A549 (cell line): ENCODE measurements at regions not wholly inside any gene's neighbourhood (a gene's known extent, or its start where the extent isn't known, plus 50 kb on each side); places are given as distances from the start of the nearest gene placed in this dataset.

Experiments
- ATAC-seq, 2 experiments: fragments of 200-7000 bp in 1 of 2; fragments of >200 bp in 1 of 2; cut with Nextera tagmentation in 1 of 2; cut with Tn5 transposase in 1 of 2; 3 replicates each; pipeline versions ENCODE4 v1.8.0 to v1.9.1; 2018 to 2020; ENCODE audit warnings: mild to moderate bottlenecking in 1 of 2, moderate library complexity in 1 of 2
- CTCF ChIA-PET: fragments of 300-600 bp; sonication (Branson Sonifier 250); formaldehyde crosslinking; extraction: SDS; loops from one replicate; lab custom pipeline; 2021; ENCODE audit warnings: antibody characterized with exemption, inconsistent platforms; lab: Yijun Ruan, JAX
- POLR2A ChIA-PET: fragments of 350-600 bp; formaldehyde crosslinking; extraction: SDS; loops from one replicate; lab custom pipeline; 2021; ENCODE audit warnings: antibody characterized with exemption, inconsistent platforms; lab: Yijun Ruan, JAX
- DNase-seq, 2 experiments: peaks; one replicate each; pipeline versions ENCODE4 v3.0.0 to v3.0.0-alpha.2; 2011 to 2016; ENCODE audit warnings: low read depth in 1 of 2, low spot score in 1 of 2
- FAIRE-seq: peaks from 2 replicates; lab custom pipeline; 2011; peaks lifted over from hg19 to GRCh38; lab: Jason Lieb, UNC
- H3K27ac ChIP-seq, 2 experiments: fragments of >200 bp; sonication (Bioruptor Twin); formaldehyde crosslinking; 3 replicates each; pipeline ENCODE4 v1.5.1; 2016 to 2017
- H3K4me1 ChIP-seq: fragments of >200 bp; sonication (Bioruptor Twin); formaldehyde crosslinking; 3 replicates; pipeline ENCODE4 v1.6.1; 2016
- H3K4me2 ChIP-seq: fragments of >200 bp; sonication (Bioruptor Twin); formaldehyde crosslinking; 3 replicates; pipeline ENCODE4 v1.6.1; 2016
- H3K4me3 ChIP-seq: fragments of >200 bp; sonication (Bioruptor Twin); formaldehyde crosslinking; 3 replicates; pipeline ENCODE4 v1.5.1; 2016
- H3K9me3 ChIP-seq: fragments of >200 bp; sonication (Bioruptor Twin); formaldehyde crosslinking; 3 replicates; pipeline ENCODE4 v1.6.1; 2016
- CBX2 ChIP-seq: fragments of 200-600 bp; sonication (generic); IDR thresholded peaks from 2 replicates; pipeline ENCODE4 v1.6.1; 2016; ENCODE audit warnings: low read depth, mild to moderate bottlenecking, borderline replicate concordance
- CHD2 ChIP-seq: fragments of 150-350 bp; IDR thresholded peaks from 2 replicates; pipeline ENCODE4 v1.6.1; 2014; ENCODE audit warnings: low read length; ENCODE audit not compliant: partially characterized antibody
- EHF ChIP-seq: fragments of 250-450 bp; sonication (Bioruptor Pico); IDR thresholded peaks from 2 replicates; pipeline ENCODE4 v1.5.0; 2020; ENCODE audit warnings: mild to moderate bottlenecking
- EHMT2 ChIP-seq: fragments of 200-600 bp; sonication (generic); IDR thresholded peaks from 2 replicates; pipeline ENCODE4 v1.6.1; 2016; ENCODE audit warnings: antibody characterized with exemption, low read depth, mild to moderate bottlenecking, moderate library complexity
- FOSB ChIP-seq: fragments of 250-450 bp; sonication (Bioruptor Pico); IDR thresholded peaks from 2 replicates; pipeline ENCODE4 v1.5.0; 2020; ENCODE audit warnings: mild to moderate bottlenecking, moderate library complexity
- FOSL2 ChIP-seq, 2 experiments: fragments of 450-650 bp in 1 of 2; fragments of >200 bp in 1 of 2; sonication (Bioruptor Twin) in 1 of 2; formaldehyde crosslinking; IDR thresholded peaks; 2 replicates each; pipeline versions ENCODE4 v1.5.0 to v1.6.1; 2016 to 2020; ENCODE audit warnings: mild to moderate bottlenecking in 1 of 2, moderate library complexity in 1 of 2
- FOXS1 ChIP-seq: fragments of 250-450 bp; sonication (Bioruptor Pico); IDR thresholded peaks from 2 replicates; pipeline ENCODE4 v1.5.0; 2020; ENCODE audit warnings: mild to moderate bottlenecking, moderate library complexity
- GATA3 ChIP-seq: IDR thresholded peaks from 2 replicates; pipeline ENCODE4 v1.6.1; 2012; ENCODE audit warnings: borderline replicate concordance
- HDAC2 ChIP-seq: fragments of 200-600 bp; sonication (generic); IDR thresholded peaks from 2 replicates; pipeline ENCODE4 v1.6.1; 2016
- HOXB5 ChIP-seq: fragments of 250-450 bp; sonication (Bioruptor Pico); IDR thresholded peaks from 2 replicates; pipeline ENCODE4 v1.5.0; 2020; ENCODE audit warnings: mild to moderate bottlenecking, moderate library complexity
- JUN ChIP-seq, 2 experiments: fragments of >200 bp; sonication (Bioruptor Twin); formaldehyde crosslinking; IDR thresholded peaks; 2 replicates in 1 of 2; 3 replicates in 1 of 2; pipeline ENCODE4 v1.6.1; 2016 to 2017
- JUNB ChIP-seq: fragments of >200 bp; sonication (Bioruptor Twin); formaldehyde crosslinking; IDR thresholded peaks from 2 replicates; pipeline ENCODE4 v1.6.1; 2016
- MAFK ChIP-seq: fragments of 450-650 bp; IDR thresholded peaks from 2 replicates; pipeline ENCODE4 v1.6.1; 2014; ENCODE audit not compliant: partially characterized antibody
- MAZ ChIP-seq: fragments of 150-350 bp; IDR thresholded peaks from 2 replicates; pipeline ENCODE4 v1.6.1; 2014; ENCODE audit warnings: antibody characterized with exemption, low read depth, low read length, borderline replicate concordance
- MYC ChIP-seq: IDR thresholded peaks from 2 replicates; pipeline ENCODE4 v1.6.1; 2012; ENCODE audit warnings: mild to moderate bottlenecking, inconsistent platforms, low read length, improper control_type of control experiment, borderline replicate concordance
- PHF8 ChIP-seq: fragments of 200-600 bp; sonication (generic); IDR thresholded peaks from 2 replicates; pipeline ENCODE4 v1.6.1; 2016; ENCODE audit warnings: low read depth, mild to moderate bottlenecking, antibody characterized with exemption, moderate library complexity, borderline replicate concordance
- POLR2A ChIP-seq: IDR thresholded peaks from 2 replicates; pipeline ENCODE4 v1.6.1; 2012; ENCODE audit warnings: mild to moderate bottlenecking, low read length
- SMC3 ChIP-seq: fragments of >200 bp; sonication (Bioruptor Twin); formaldehyde crosslinking; IDR thresholded peaks from 3 replicates; pipeline ENCODE4 v1.6.1; 2018; ENCODE audit warnings: inconsistent platforms
- SREBF2 ChIP-seq: fragments of 450-650 bp; IDR thresholded peaks from 2 replicates; pipeline ENCODE4 v1.6.1; 2014; ENCODE audit warnings: mild to moderate bottlenecking, moderate library complexity
- TP53 ChIP-seq: fragments of 250-450 bp; sonication (Bioruptor Pico); IDR thresholded peaks from 2 replicates; pipeline ENCODE4 v1.5.0; 2021; ENCODE audit warnings: mild to moderate bottlenecking, moderate library complexity
- WGBS: methylation state at CpG from one replicate; pipeline ENCODE4 v1.1.6; 2017; ENCODE audit errors: missing lambda C conversion rate; 5-methylcytosine and 5-hydroxymethylcytosine counted together
- TF ChIP-seq, protein P1 (sequence below): fragments of 150-350 bp; IDR thresholded peaks from 2 replicates; pipeline ENCODE4 v1.6.1; 2014; ENCODE audit warnings: low read depth, mild to moderate bottlenecking, low read length
- TF ChIP-seq, protein P2 (sequence below): fragments of 200-600 bp; sonication (generic); IDR thresholded peaks from 2 replicates; pipeline ENCODE4 v1.6.1; 2016; ENCODE audit warnings: antibody characterized with exemption, mild to moderate bottlenecking, moderate library complexity
- TF ChIP-seq, protein P3 (sequence below): IDR thresholded peaks from 2 replicates; pipeline ENCODE4 v1.6.1; 2012
- TF ChIP-seq, protein P4 (sequence below): fragments of 250-450 bp; sonication (Bioruptor Pico); IDR thresholded peaks from 2 replicates; pipeline ENCODE4 v1.5.0; 2020; ENCODE audit warnings: low read depth, mild to moderate bottlenecking, moderate library complexity
- TF ChIP-seq, protein P5 (sequence below): fragments of >200 bp; sonication (Bioruptor Twin); formaldehyde crosslinking; IDR thresholded peaks from 2 replicates; pipeline ENCODE4 v1.6.1; 2016
- TF ChIP-seq, protein P6 (sequence below): fragments of 250-450 bp; sonication (Bioruptor Pico); IDR thresholded peaks from 2 replicates; pipeline ENCODE4 v1.5.0; 2021; ENCODE audit warnings: mild to moderate bottlenecking, moderate library complexity, borderline replicate concordance

DNA sequence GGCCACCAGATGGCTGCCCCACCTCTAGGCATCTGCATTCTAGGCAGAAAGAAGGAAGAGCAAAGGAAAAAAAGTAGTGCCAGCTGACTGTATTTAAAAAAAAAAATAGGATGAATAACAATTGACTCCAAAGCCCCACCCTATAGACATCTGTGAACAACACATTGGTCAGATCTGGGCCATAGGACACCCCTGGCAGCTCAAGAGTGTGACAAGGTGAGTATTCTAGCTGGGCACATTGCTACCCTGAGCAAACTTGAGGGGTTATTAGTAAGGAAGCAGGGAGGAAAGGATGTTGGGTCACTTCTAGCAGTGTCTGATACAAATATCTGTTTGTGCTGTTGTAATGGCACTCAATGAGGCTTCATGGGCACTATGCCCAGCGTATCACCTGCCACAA lies 58.6 kb upstream of the NPAS2 start:
- no peak for DNase-seq
- TF ChIP-seq, protein P1, sequence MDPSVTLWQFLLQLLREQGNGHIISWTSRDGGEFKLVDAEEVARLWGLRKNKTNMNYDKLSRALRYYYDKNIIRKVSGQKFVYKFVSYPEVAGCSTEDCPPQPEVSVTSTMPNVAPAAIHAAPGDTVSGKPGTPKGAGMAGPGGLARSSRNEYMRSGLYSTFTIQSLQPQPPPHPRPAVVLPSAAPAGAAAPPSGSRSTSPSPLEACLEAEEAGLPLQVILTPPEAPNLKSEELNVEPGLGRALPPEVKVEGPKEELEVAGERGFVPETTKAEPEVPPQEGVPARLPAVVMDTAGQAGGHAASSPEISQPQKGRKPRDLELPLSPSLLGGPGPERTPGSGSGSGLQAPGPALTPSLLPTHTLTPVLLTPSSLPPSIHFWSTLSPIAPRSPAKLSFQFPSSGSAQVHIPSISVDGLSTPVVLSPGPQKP = no peak
- TF ChIP-seq MYC (no peak), POLR2A (no peak), HDAC2 (no peak), GATA3 (no peak), FOSB (CRISPR knock-in tag) (no peak), SREBF2 (no peak), FOXS1 (CRISPR knock-in tag) (no peak), EHF (CRISPR knock-in tag) (no peak), JUN (IDR thresholded peaks at IDR 0.05) (no peak), TP53 (CRISPR knock-in tag) (no peak), MAZ (no peak), FOSL2 (IDR thresholded peaks at IDR 0.05) (no peak), FOSL2 (CRISPR knock-in tag; IDR thresholded peaks at IDR 0.05) (no peak), SMC3 (no peak)
- TF ChIP-seq, protein P2, sequence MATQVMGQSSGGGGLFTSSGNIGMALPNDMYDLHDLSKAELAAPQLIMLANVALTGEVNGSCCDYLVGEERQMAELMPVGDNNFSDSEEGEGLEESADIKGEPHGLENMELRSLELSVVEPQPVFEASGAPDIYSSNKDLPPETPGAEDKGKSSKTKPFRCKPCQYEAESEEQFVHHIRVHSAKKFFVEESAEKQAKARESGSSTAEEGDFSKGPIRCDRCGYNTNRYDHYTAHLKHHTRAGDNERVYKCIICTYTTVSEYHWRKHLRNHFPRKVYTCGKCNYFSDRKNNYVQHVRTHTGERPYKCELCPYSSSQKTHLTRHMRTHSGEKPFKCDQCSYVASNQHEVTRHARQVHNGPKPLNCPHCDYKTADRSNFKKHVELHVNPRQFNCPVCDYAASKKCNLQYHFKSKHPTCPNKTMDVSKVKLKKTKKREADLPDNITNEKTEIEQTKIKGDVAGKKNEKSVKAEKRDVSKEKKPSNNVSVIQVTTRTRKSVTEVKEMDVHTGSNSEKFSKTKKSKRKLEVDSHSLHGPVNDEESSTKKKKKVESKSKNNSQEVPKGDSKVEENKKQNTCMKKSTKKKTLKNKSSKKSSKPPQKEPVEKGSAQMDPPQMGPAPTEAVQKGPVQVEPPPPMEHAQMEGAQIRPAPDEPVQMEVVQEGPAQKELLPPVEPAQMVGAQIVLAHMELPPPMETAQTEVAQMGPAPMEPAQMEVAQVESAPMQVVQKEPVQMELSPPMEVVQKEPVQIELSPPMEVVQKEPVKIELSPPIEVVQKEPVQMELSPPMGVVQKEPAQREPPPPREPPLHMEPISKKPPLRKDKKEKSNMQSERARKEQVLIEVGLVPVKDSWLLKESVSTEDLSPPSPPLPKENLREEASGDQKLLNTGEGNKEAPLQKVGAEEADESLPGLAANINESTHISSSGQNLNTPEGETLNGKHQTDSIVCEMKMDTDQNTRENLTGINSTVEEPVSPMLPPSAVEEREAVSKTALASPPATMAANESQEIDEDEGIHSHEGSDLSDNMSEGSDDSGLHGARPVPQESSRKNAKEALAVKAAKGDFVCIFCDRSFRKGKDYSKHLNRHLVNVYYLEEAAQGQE = no peak
- TF ChIP-seq, protein P3, sequence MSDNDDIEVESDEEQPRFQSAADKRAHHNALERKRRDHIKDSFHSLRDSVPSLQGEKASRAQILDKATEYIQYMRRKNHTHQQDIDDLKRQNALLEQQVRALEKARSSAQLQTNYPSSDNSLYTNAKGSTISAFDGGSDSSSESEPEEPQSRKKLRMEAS = no peak
- TF ChIP-seq, protein P4, sequence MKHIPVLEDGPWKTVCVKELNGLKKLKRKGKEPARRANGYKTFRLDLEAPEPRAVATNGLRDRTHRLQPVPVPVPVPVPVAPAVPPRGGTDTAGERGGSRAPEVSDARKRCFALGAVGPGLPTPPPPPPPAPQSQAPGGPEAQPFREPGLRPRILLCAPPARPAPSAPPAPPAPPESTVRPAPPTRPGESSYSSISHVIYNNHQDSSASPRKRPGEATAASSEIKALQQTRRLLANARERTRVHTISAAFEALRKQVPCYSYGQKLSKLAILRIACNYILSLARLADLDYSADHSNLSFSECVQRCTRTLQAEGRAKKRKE (CRISPR knock-in tag) = no peak
- ATAC-seq = no peak
- ChIA-PET CTCF (interaction anchor here (1.6 kb wide), 1 partner anchor 151 kb away, joined by 9 read pairs; no protein-coding TSS in a partner anchor), POLR2A (interaction anchor here (0.6 kb wide), 1 partner anchor 26 kb away, joined by 5 read pairs; no protein-coding TSS in a partner anchor)
- Histone ChIP-seq H3K9me3 (0 out of 3 replicates have a peak, but pooled peaks cover 6% of the 10 kb centered on the region), H3K27ac (no peak overlapping the region), H3K4me1 (peaks cover 18% of the 10 kb centered on the region), H3K4me2 (no peak overlapping the region), H3K4me3 (no peak overlapping the region)
- 87% methylated on average over 1 of the region's 1 CpG for whole genome bisulfite sequencing
- no peak for FAIRE-seq

DNA sequence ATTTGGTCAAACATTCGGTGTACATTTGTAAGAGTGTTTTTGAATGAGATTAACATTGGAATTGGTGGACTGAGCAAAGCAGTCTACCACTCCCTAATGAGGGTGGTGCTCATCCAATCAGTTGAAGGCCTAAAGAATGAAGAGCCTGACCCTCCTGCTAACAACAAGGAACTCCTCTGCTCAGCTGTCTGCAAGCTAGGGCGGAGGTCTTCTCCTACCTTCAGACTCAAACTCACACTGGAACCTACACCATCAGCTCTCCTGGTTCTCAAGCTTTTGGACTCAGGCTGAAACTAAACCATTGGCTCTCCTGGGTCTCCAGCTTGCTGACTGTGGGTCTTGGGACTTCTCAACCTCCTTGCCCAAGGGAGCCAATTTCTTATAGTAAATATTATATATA lies 55.5 kb upstream of the NPAS2 start:
- Histone ChIP-seq H3K9me3 (0 out of 3 replicates have a peak, but pooled peaks cover 6% of the 10 kb centered on the region), H3K4me2 (no peak overlapping the region)
- no peak for ATAC-seq
- TF ChIP-seq MAZ = no peak
- TF ChIP-seq SMC3 = no peak
- TF ChIP-seq, protein P5, sequence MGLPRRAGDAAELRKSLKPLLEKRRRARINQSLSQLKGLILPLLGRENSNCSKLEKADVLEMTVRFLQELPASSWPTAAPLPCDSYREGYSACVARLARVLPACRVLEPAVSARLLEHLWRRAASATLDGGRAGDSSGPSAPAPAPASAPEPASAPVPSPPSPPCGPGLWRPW = no peak
- TF ChIP-seq PHF8 = no peak
- TF ChIP-seq, protein P6, sequence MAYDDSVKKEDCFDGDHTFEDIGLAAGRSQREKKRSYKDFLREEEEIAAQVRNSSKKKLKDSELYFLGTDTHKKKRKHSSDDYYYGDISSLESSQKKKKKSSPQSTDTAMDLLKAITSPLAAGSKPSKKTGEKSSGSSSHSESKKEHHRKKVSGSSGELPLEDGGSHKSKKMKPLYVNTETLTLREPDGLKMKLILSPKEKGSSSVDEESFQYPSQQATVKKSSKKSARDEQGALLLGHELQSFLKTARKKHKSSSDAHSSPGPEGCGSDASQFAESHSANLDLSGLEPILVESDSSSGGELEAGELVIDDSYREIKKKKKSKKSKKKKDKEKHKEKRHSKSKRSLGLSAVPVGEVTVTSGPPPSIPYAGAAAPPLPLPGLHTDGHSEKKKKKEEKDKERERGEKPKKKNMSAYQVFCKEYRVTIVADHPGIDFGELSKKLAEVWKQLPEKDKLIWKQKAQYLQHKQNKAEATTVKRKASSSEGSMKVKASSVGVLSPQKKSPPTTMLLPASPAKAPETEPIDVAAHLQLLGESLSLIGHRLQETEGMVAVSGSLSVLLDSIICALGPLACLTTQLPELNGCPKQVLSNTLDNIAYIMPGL = no peak
- no peak for TF ChIP-seq EHMT2
- no peak for TF ChIP-seq MAFK
- no peak for TF ChIP-seq GATA3
- no peak for TF ChIP-seq CBX2
- TF ChIP-seq HOXB5 = no peak
- TF ChIP-seq JUNB = no peak
- TF ChIP-seq CHD2 = no peak
- TF ChIP-seq, all 56 proteins: peak for 0
- WGBS = 70% methylated on average over 2 of the region's 2 CpGs
- CTCF ChIA-PET = interaction anchor here (0.7 to 1.4 kb wide), 2 partner anchors 154 to 157 kb away, joined by 3 read pairs; no protein-coding TSS in a partner anchor
- Histone ChIP-seq H3K27ac (no peak overlapping the region), H3K4me1 (peaks cover 16% of the 10 kb centered on the region), H3K4me3 (no peak overlapping the region)
- FAIRE-seq = no peak
- POLR2A ChIA-PET = no interaction called here
- no peak for DNase-seq
